ENCODE measurements at regions not wholly inside any gene's neighbourhood (a gene's known extent, or its start where the extent isn't known, plus 50 kb on each side); places are given as distances from the start of the nearest gene placed in this dataset.
"Not testable (repeated sequence)": the region's sequence is repeated elsewhere in the genome, so short reads cannot be mapped to it uniquely, and the experiment has no call there.

DNA sequence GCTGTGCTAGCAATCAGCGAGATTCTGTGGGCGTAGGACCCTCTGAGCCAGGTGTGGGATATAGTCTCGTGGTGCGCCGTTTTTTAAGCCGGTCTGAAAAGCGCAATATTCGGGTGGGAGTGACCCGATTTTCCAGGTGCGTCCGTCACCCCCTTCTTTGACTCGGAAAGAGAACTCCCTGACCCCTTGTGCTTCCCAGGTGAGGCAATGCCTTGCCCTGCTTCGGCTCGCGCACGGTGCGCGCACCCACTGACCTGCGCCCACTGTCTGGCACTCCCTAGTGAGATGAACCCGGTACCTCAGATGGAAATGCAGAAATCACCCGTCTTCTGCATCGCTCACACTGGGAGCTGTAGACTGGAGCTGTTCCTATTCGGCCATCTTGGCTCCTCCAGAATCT lies 56.1 kb upstream of the H2AZ1 start:
- POLR2A ChIA-PET; H3K27ac ChIP-seq (ENCODE audit: insufficient read depth in 1 of 2, low read depth in 1 of 2, low read length in 2 of 2, poor library complexity in 1 of 2, severe bottlenecking in 2 of 2); H3K9me3 ChIP-seq (ENCODE audit: control extremely low read depth in 1 of 5, control insufficient read depth in 4 of 5, insufficient read depth in 2 of 5, low read depth in 1 of 5, low read length in 4 of 5); H3K36me3 ChIP-seq (ENCODE audit: control insufficient read depth in 4 of 4, insufficient read depth in 4 of 4, low read length in 3 of 4); DNase-seq; H3K4me1 ChIP-seq (ENCODE audit: control extremely low read depth in 1 of 4, control insufficient read depth in 4 of 4, insufficient read depth in 4 of 4, low read length in 3 of 4); H3K4me3 ChIP-seq (ENCODE audit: control insufficient read depth in 1 of 7, extremely low read depth in 1 of 7, insufficient read depth in 4 of 7, low read depth in 2 of 7, low read length in 6 of 7); H3K27me3 ChIP-seq (replicated peaks in 2 of 5; ENCODE audit: control insufficient read depth in 4 of 5, insufficient read depth in 5 of 5, low read length in 4 of 5): not testable (repeated sequence)
- no CpG with 5 or more reads among the region's 23 CpGs for WGBS (ENCODE audit: insufficient coverage)
- CTCF ChIA-PET = interaction anchor here (0.6 kb wide), 1 partner anchor 9 kb away, joined by 4 read pairs; no protein-coding TSS in a partner anchor
